ENCODE measurements at regions not wholly inside any gene's neighbourhood (a gene's known extent, or its start where the extent isn't known, plus 50 kb on each side); places are given as distances from the start of the nearest gene placed in this dataset.
"Not testable (repeated sequence)": the region's sequence is repeated elsewhere in the genome, so short reads cannot be mapped to it uniquely, and the experiment has no call there.

DNA sequence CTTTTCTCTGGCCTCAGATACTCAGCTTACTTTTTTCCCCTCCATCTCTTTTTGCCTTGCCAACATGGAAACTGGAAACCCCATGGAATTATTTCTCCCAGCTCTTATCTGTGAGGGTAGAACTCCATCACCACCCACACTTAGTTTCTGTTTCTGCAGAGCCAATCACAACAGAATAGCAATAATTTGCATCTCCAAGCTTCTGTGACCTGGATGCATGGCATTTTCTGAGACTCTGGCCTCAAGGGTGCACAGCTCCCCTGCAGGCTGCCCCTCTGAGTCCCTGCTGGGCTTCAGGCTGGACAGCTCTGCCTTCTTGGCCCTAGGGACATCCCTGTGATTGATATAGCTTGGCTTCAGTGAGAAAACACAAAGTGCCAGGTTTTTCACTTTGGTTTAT lies 316.5 kb upstream of the FZD8 start:
- DNase-seq: not testable (repeated sequence)

DNA sequence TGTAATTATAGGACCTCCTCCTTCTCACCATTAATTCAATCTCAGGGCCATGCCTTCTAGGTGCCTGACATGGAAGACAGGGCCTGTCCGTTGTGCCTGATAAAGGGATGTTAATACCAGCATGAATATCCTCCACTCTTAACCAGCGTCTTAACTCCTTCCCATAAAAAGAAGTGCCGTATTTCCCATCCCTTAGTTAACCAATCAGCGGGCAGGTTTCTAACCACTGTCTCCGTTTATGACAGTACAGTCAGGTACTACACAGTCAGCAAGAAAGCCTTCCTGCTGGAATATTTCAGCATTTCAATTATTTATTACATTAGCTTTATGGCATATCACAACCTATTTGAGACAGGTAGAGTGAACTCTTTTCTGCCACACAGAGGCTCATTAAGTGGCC lies 308.6 kb upstream of the FZD8 start:
- no peak for DNase-seq

DNA sequence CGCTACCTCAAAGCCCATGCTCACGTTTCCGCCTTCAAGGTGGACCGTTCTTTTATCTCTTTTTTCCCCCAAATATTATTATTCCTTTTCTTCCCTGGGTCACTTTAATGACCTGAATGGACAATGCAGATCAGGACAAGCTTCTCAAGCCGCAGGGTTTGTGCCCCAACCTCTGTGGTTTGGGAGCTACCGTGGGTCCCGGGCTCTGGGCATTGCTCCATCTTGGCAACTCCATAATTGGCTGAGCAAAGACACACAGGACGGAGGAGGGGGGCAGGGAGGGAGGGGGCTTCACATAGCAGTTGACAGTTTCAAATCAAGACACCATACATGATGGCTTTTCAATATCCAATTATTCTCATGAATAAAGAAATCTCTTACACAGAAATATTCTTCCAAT lies 308.1 kb upstream of the FZD8 start:
- no peak for DNase-seq

GRCh38 chr10:35949811-35950211 lies 307.7 kb upstream of the FZD8 start:
- no peak for DNase-seq

GRCh38 chr10:35946556-35946955 lies 304.5 kb upstream of the FZD8 start:
- DNase-seq: peak; percentile 25

DNA sequence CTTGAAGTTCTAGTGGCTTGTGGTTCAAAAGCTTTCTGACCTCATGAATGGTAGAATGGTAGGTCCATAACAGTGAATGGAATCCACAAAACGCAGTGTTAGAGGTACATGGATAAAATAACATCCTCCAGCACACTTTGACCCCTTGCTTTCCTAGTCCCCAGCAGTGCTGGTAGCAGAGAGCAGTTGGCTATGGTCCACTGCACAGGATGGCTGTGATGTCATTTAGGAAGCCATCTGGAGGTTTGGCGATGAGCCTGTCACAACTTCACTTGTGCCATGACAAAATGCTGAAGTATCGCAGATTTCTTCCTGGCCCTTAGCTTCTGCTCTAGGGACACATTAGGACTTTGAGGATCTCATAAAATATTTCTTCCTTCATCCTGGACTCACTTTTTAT lies 300.0 kb upstream of the FZD8 start:
- DNase-seq: no peak

DNA sequence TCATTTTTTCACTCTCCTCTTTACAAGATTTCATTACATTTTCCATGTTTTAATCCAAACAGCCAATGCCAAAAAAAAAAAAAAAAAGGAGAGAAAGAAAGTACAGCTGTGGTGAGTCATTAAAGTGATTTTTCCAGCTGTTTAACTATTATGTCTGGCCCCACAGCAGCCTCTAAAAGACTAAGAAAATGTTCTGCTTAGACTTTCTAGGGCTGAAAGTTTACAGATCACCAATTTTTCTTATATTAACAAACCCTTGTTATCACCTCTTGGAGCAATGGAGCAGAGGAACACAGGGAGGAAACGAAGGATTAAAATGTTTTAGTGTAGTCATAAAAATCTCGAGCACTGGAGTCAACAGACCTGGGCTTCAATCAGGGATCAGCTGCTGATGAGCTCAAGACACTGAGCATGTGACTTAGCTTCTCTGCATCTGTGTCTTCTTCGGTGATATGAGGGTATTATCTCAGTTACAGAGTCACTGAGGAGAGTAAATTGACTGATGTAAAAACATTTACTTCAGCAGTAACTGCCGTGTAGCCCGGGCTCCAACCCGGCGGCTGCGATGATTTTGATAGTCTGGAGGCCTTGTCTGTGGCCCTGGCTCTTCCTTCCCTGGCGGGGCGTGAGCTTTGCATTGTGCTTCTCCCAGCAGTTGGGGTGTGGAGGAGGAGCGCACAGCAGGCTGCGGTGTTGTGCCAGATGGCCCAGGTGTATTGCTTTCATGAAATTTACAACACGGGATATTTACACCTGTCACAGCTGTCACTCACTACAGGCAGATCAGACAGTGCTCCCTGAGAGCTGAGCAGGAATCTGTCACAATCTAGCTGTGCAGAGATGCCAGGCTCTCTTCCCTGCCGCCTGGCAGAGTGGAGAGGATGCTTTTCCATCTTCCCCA lies 298.3 kb upstream of the FZD8 start:
- peak; percentile 37 for DNase-seq

DNA sequence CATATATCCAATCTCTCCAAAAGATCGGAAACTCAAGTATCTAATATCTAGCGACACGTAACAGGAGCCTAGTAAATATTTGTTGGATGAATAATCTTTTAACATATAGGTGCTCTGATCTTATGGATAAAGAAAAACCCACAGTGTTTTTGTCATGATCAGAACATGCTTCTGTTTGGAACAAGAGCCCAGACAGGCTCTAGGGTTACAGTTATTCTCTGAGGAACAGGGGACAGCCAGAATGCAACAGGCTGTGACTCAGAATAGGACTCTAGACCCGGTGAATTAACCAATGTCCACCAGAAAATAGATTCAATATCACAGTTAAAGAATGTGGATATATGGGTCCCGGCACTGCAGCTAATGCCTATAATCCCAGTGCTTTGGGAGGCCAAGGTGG lies 296.1 kb upstream of the FZD8 start:
- DNase-seq: no peak

- DNase-seq: peak; percentile 24
These were observed 295.4 kb upstream of the FZD8 start for GRCh38 chr10:35937546-35937945.

DNA sequence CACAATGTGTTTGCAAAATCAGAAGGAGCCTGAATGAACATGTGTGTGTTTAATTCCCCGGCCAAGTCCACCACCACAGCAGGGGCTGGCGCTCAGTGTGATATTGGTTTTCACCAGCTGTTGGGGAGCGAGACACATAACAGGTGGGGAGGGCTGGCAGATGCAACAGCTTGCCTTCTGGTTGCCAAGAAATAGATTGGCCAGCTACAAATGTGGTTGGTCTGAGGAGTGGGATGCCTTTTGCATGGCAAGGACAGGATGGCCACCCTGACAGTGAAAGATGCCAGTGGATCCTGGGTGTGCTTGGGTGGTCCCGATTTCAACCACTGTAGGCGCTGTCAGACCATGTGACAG lies 292.5 kb upstream of the FZD8 start:
- no peak for DNase-seq

- DNase-seq: no peak
These were observed 292.0 kb upstream of the FZD8 start for GRCh38 chr10:35933940-35934641.

DNA sequence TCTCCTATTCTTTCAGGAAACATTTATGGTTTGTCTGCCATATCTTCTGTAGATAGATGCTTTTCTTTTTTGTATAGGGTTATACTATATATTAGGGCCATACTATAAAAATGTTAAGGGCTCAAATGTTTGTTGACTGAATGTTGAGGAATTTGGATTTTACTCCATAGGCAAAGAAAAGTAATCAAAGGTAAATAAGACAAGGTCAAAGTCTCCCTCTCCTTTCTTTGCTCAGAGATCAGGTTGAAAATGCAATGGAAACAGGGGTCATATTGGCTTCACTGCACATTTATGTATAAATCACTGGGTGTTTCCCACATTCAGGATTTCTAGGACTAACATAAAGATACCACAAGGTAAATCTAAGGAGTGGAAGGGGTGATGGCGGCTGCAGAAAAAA lies 291.4 kb upstream of the FZD8 start:
- DNase-seq: no peak

GRCh38 chr10:35929962-35930361 lies 287.9 kb upstream of the FZD8 start:
- not testable (repeated sequence) for DNase-seq

- no peak for DNase-seq
These were observed 286.7 kb upstream of the FZD8 start for GRCh38 chr10:35928748-35929147.

GRCh38 chr10:35927990-35928488 lies 285.9 kb upstream of the FZD8 start:
- peak; percentile 36 for DNase-seq

GRCh38 chr10:35927341-35927740 lies 285.2 kb upstream of the FZD8 start:
- no peak for DNase-seq

GRCh38 chr10:35926846-35927245 lies 284.8 kb upstream of the FZD8 start:
- DNase-seq: no peak

GRCh38 chr10:35925493-35925892 lies 283.4 kb upstream of the FZD8 start:
- no peak for DNase-seq

DNA sequence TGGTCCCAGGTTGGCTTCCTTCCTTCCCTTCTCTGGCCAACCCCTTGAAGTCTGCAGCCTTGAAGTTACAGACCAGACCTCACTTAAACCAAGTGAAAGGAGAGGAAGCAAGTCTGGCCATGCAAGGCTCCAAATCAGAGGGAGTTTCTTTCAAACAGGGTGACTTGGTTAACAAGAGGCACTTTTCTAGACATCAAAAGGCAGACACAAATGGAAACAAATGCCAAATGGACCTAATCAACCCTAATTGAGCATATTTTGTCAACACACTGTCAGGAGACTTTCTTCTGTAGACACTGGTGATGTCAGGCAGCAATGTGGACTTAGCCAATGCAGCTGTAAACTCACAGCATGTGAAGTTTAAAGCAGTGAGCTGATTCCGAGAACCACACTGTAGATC lies 282.7 kb upstream of the FZD8 start:
- no peak for DNase-seq

GRCh38 chr10:35922876-35923600 lies 280.9 kb upstream of the FZD8 start:
- no peak for DNase-seq

- DNase-seq: no peak
These were observed 279.8 kb upstream of the FZD8 start for GRCh38 chr10:35921866-35922350.

GRCh38 chr10:35916791-35917190 lies 274.7 kb upstream of the FZD8 start:
- DNase-seq: peak; percentile 44

DNA sequence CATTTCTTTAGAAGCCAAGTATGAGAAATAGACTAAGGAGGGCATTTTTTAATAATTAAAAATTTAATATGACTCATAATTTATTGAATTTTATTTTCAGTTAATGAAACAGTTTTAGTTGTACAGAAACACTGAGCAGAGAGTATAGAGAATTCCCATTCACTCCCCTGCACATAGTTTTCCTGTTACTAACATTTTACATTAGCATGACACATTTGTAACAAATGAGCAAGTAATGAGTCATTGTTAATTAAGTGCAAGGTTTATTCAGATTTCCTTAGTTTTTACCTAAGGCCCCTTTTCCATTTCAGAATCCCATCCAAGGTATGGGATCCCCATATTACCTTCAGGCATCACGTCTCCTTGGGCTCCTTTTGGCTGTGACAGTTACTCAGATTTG lies 271.5 kb upstream of the FZD8 start:
- peak; percentile 74 for DNase-seq
